HG03439 (cell line): ENCODE measurements at regions not wholly inside any gene's neighbourhood (a gene's known extent, or its start where the extent isn't known, plus 50 kb on each side); places are given as distances from the start of the nearest gene placed in this dataset.
"Not testable (repeated sequence)": the region's sequence is repeated elsewhere in the genome, so short reads cannot be mapped to it uniquely, and the experiment has no call there.

Source experiments
- ATAC-seq: cut with Tn5 transposase; IDR thresholded peaks from one replicate; pipeline ENCODE4 v1.9.1; 2021; ENCODE audit warnings: mild to moderate bottlenecking, moderate library complexity; ENCODE audit not compliant: unreplicated experiment

- ATAC-seq, result no peak
Observed at GRCh38 chr6:27149150-27149549, 98.4 kb upstream of the PRSS16 start.

- no peak for ATAC-seq
Observed at GRCh38 chr6:27154696-27155095, 92.8 kb upstream of the PRSS16 start.

- no peak for ATAC-seq
Observed at GRCh38 chr6:27156874-27157458, 90.5 kb upstream of the PRSS16 start.

GRCh38 chr6:27157459-27158315, 89.8 kb upstream of the PRSS16 start:
- peak; percentile 54 for ATAC-seq

GRCh38 chr6:27158316-27158643, 89.2 kb upstream of the PRSS16 start:
- no peak for ATAC-seq

GRCh38 chr6:27159725-27160124, 87.8 kb upstream of the PRSS16 start:
- no peak for ATAC-seq

GRCh38 chr6:27161115-27161514, 86.4 kb upstream of the PRSS16 start:
- ATAC-seq, result no peak

- ATAC-seq, result no peak
Observed at GRCh38 chr6:27161603-27161945, 85.9 kb upstream of the PRSS16 start.

- no peak for ATAC-seq
Observed at GRCh38 chr6:27161946-27162603, 85.4 kb upstream of the PRSS16 start.

GRCh38 chr6:27163834-27164233, 83.7 kb upstream of the PRSS16 start:
- ATAC-seq, result no peak

GRCh38 chr6:27168108-27168507, 79.4 kb upstream of the PRSS16 start:
- ATAC-seq, result no peak

- no peak for ATAC-seq
Observed at GRCh38 chr6:27168586-27169443, 78.7 kb upstream of the PRSS16 start.

GRCh38 chr6:27172524-27173231, 74.8 kb upstream of the PRSS16 start:
- not testable (repeated sequence) for ATAC-seq

- ATAC-seq, result not testable (repeated sequence)
Observed at GRCh38 chr6:27173232-27173601, 74.3 kb upstream of the PRSS16 start.

- no peak for ATAC-seq
Observed at GRCh38 chr6:27174958-27175357, 72.5 kb upstream of the PRSS16 start.

GRCh38 chr6:27176096-27176495, 71.4 kb upstream of the PRSS16 start:
- ATAC-seq, result no peak

- peak; percentile 47 for ATAC-seq
Observed at GRCh38 chr6:27176523-27177484, 70.7 kb upstream of the PRSS16 start.

GRCh38 chr6:27177485-27178406, 69.8 kb upstream of the PRSS16 start:
- peak; percentile 68 for ATAC-seq

GRCh38 chr6:27178407-27178730, 69.1 kb upstream of the PRSS16 start:
- no peak for ATAC-seq
